SK-N-SH treated with all-trans-retinoic acid at 6 μM for 48 hours (cell line): ENCODE measurements at regions not wholly inside any gene's neighbourhood (a gene's known extent, or its start where the extent isn't known, plus 50 kb on each side); places are given as distances from the start of the nearest gene placed in this dataset.

Source experiments
- ATAC-seq: fragments of 200-7000 bp; cut with Tn5 transposase; 3 replicates; pipeline ENCODE4 v1.9.1; 2020; ENCODE audit warnings: mild to moderate bottlenecking, moderate library complexity
- ARNTL ChIP-seq: fragments of 450-650 bp; formaldehyde crosslinking; IDR thresholded peaks from 2 replicates; pipeline ENCODE4 v1.5.0; 2020; ENCODE audit warnings: low read depth, mild to moderate bottlenecking, moderate library complexity, borderline replicate concordance
- BACH2 ChIP-seq: fragments of 250-450 bp; sonication (Bioruptor Pico); IDR thresholded peaks from 2 replicates; pipeline ENCODE4 v1.9.0; 2021; ENCODE audit warnings: mild to moderate bottlenecking, borderline replicate concordance
- CREB5 ChIP-seq: fragments of 250-450 bp; sonication (Bioruptor Pico); IDR thresholded peaks from 2 replicates; pipeline ENCODE4 v1.5.1; 2020; ENCODE audit warnings: low read depth, mild to moderate bottlenecking, moderate library complexity
- CSDC2 ChIP-seq: fragments of 250-450 bp; sonication (Bioruptor Pico); IDR thresholded peaks from 2 replicates; pipeline ENCODE4 v1.5.0; 2020; ENCODE audit warnings: mild to moderate bottlenecking, moderate library complexity
- ESRRG ChIP-seq: fragments of 250-450 bp; sonication (Bioruptor Pico); IDR thresholded peaks from 2 replicates; pipeline ENCODE4 v1.6.1; 2021; ENCODE audit warnings: mild to moderate bottlenecking
- GLIS3 ChIP-seq: fragments of 250-450 bp; sonication (Bioruptor Pico); IDR thresholded peaks from 2 replicates; pipeline ENCODE4 v1.5.0; 2020; ENCODE audit warnings: mild to moderate bottlenecking, moderate library complexity
- ISL1 ChIP-seq: fragments of 250-450 bp; sonication (Bioruptor Pico); IDR thresholded peaks from 2 replicates; pipeline ENCODE4 v2.1.2; 2022; ENCODE audit warnings: mild to moderate bottlenecking, moderate library complexity
- OSR1 ChIP-seq: fragments of 250-450 bp; sonication (Bioruptor Pico); IDR thresholded peaks from 2 replicates; pipeline ENCODE4 v1.8.0; 2022; ENCODE audit warnings: moderate library complexity, mild to moderate bottlenecking, inconsistent platforms
- PATZ1 ChIP-seq: fragments of 250-450 bp; sonication (Bioruptor Pico); IDR thresholded peaks from 2 replicates; pipeline ENCODE4 v1.8.0; 2020; ENCODE audit warnings: mild to moderate bottlenecking, moderate library complexity, borderline replicate concordance
- PPARA ChIP-seq: fragments of 250-450 bp; sonication (Bioruptor Pico); IDR thresholded peaks from 2 replicates; pipeline ENCODE4 v1.5.0; 2020; ENCODE audit warnings: mild to moderate bottlenecking, borderline replicate concordance
- RARB ChIP-seq: fragments of 250-450 bp; sonication (Bioruptor Pico); IDR thresholded peaks from 2 replicates; pipeline ENCODE4 v1.8.0; 2021; ENCODE audit warnings: mild to moderate bottlenecking, moderate library complexity
- SNAI2 ChIP-seq: fragments of 250-450 bp; sonication (Bioruptor Pico); IDR thresholded peaks from 2 replicates; pipeline ENCODE4 v1.5.0; 2020; ENCODE audit warnings: mild to moderate bottlenecking, moderate library complexity
- TCF4 ChIP-seq: fragments of 250-450 bp; sonication (Bioruptor Pico); IDR thresholded peaks from 2 replicates; pipeline ENCODE4 v1.8.0; 2021; ENCODE audit warnings: mild to moderate bottlenecking, moderate library complexity, borderline replicate concordance
- TOX ChIP-seq: fragments of 250-450 bp; sonication (Bioruptor Pico); IDR thresholded peaks from 2 replicates; pipeline ENCODE4 v1.8.0; 2021; ENCODE audit warnings: mild to moderate bottlenecking, moderate library complexity, borderline replicate concordance
- TSHZ2 ChIP-seq: fragments of 250-450 bp; sonication (Bioruptor Pico); IDR thresholded peaks from 2 replicates; pipeline ENCODE4 v1.5.0; 2020; ENCODE audit warnings: mild to moderate bottlenecking, moderate library complexity
- ZC3H10 ChIP-seq: fragments of 250-450 bp; sonication (Bioruptor Pico); IDR thresholded peaks from 2 replicates; pipeline ENCODE4 v1.5.1; 2021; ENCODE audit warnings: mild to moderate bottlenecking, moderate library complexity
- ZFP3 ChIP-seq: fragments of 250-450 bp; sonication (Bioruptor Pico); IDR thresholded peaks from 2 replicates; pipeline ENCODE4 v1.5.0; 2020; ENCODE audit warnings: mild to moderate bottlenecking, moderate library complexity
- ZFP30 ChIP-seq: fragments of 450-650 bp; formaldehyde crosslinking; IDR thresholded peaks from 2 replicates; pipeline ENCODE4 v1.5.0; 2022; ENCODE audit warnings: mild to moderate bottlenecking, moderate library complexity
- ZNF565 ChIP-seq: fragments of 450-650 bp; formaldehyde crosslinking; conservative IDR thresholded peaks from 2 replicates; pipeline ENCODE4 v1.5.0; 2020; ENCODE audit warnings: low read depth, mild to moderate bottlenecking, moderate library complexity
- ZNF70 ChIP-seq: fragments of 450-650 bp; formaldehyde crosslinking; IDR thresholded peaks from 2 replicates; pipeline ENCODE4 v1.5.0; 2020; ENCODE audit warnings: mild to moderate bottlenecking, moderate library complexity
- ZNF8 ChIP-seq: fragments of 450-650 bp; formaldehyde crosslinking; IDR thresholded peaks from 2 replicates; pipeline ENCODE4 v1.5.0; 2020; ENCODE audit warnings: mild to moderate bottlenecking, moderate library complexity
- TF ChIP-seq, protein P1 (sequence below): fragments of 250-450 bp; sonication (Bioruptor Pico); IDR thresholded peaks from 2 replicates; pipeline ENCODE4 v1.5.1; 2021; ENCODE audit warnings: mild to moderate bottlenecking, moderate library complexity
- TF ChIP-seq, protein P2 (sequence below): fragments of 250-450 bp; sonication (Bioruptor Pico); IDR thresholded peaks from 2 replicates; pipeline ENCODE4 v1.8.0; 2021; ENCODE audit warnings: low read depth, mild to moderate bottlenecking, moderate library complexity, borderline replicate concordance

- no peak for ATAC-seq
- TF ChIP-seq RARB = no peak
- no peak for TF ChIP-seq TSHZ2 (CRISPR knock-in tag)
- TF ChIP-seq TOX (CRISPR knock-in tag) = no peak
- no peak for TF ChIP-seq ZFP3 (CRISPR knock-in tag)
- no peak for TF ChIP-seq CREB5 (CRISPR knock-in tag)
- TF ChIP-seq ZNF8 (CRISPR knock-in tag) = no peak
- TF ChIP-seq BACH2 = no peak
- TF ChIP-seq ARNTL (CRISPR knock-in tag) = no peak
- no peak for TF ChIP-seq OSR1 (CRISPR knock-in tag)
- TF ChIP-seq ISL1 (CRISPR knock-in tag) = no peak
- no peak for TF ChIP-seq SNAI2
- TF ChIP-seq ZC3H10 (CRISPR knock-in tag) = no peak
- no peak for TF ChIP-seq GLIS3 (CRISPR knock-in tag)
- no peak for TF ChIP-seq CSDC2
- no peak for TF ChIP-seq ZNF70
- no peak for TF ChIP-seq ESRRG
- TF ChIP-seq PPARA (CRISPR knock-in tag) = no peak
- TF ChIP-seq, protein P1, sequence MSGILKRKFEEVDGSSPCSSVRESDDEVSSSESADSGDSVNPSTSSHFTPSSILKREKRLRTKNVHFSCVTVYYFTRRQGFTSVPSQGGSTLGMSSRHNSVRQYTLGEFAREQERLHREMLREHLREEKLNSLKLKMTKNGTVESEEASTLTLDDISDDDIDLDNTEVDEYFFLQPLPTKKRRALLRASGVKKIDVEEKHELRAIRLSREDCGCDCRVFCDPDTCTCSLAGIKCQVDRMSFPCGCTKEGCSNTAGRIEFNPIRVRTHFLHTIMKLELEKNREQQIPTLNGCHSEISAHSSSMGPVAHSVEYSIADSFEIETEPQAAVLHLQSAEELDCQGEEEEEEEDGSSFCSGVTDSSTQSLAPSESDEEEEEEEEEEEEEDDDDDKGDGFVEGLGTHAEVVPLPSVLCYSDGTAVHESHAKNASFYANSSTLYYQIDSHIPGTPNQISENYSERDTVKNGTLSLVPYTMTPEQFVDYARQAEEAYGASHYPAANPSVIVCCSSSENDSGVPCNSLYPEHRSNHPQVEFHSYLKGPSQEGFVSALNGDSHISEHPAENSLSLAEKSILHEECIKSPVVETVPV (CRISPR knock-in tag) = no peak
Measured at GRCh38 chr22:22155607-22156006, 89.0 kb upstream of the VPREB1 start.

GRCh38 chr22:22155146-22155545 is 89.4 kb upstream of the VPREB1 start:
- TF ChIP-seq RARB (no peak), TSHZ2 (CRISPR knock-in tag) (no peak), BACH2 (no peak), ZC3H10 (CRISPR knock-in tag) (no peak), ARNTL (CRISPR knock-in tag) (no peak), TOX (CRISPR knock-in tag) (no peak), PATZ1 (CRISPR knock-in tag) (no peak), TCF4 (CRISPR knock-in tag) (no peak), ZNF70 (no peak), ZFP30 (CRISPR knock-in tag) (no peak), ZNF565 (CRISPR knock-in tag) (no peak), GLIS3 (CRISPR knock-in tag) (no peak), ESRRG (no peak), SNAI2 (no peak), CREB5 (CRISPR knock-in tag) (no peak), ZNF8 (CRISPR knock-in tag) (no peak)
- TF ChIP-seq, protein P1 (CRISPR knock-in tag) = no peak
- TF ChIP-seq, protein P2, sequence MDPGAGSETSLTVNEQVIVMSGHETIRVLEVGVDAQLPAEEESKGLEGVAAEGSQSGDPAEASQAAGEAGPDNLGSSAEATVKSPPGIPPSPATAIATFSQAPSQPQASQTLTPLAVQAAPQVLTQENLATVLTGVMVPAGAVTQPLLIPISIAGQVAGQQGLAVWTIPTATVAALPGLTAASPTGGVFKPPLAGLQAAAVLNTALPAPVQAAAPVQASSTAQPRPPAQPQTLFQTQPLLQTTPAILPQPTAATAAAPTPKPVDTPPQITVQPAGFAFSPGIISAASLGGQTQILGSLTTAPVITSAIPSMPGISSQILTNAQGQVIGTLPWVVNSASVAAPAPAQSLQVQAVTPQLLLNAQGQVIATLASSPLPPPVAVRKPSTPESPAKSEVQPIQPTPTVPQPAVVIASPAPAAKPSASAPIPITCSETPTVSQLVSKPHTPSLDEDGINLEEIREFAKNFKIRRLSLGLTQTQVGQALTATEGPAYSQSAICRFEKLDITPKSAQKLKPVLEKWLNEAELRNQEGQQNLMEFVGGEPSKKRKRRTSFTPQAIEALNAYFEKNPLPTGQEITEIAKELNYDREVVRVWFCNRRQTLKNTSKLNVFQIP (CRISPR knock-in tag) = no peak
- no peak for ATAC-seq
